Peyer's patch (tissue), 4 donors: ENCODE measurements at regions not wholly inside any gene's neighbourhood (a gene's known extent, or its start where the extent isn't known, plus 50 kb on each side); places are given as distances from the start of the nearest gene placed in this dataset.

ENCODE experiments used
- DNase-seq, 3 donors: peaks; one replicate each; pipeline ENCODE4 v3.0.0-alpha.2; 2017 to 2019
- H3K27ac ChIP-seq, 4 donors: fragments of 200-600 bp; sonication (generic); one replicate each; pipeline ENCODE4 v1.5.1; 2016 to 2019
- H3K27me3 ChIP-seq, 2 donors: fragments of 200-600 bp; sonication (generic); one replicate each; pipeline ENCODE4 v1.5.1; 2019
- H3K36me3 ChIP-seq, 3 donors: fragments of 200-600 bp; sonication (generic); one replicate each; pipeline ENCODE4 v1.5.1; 2016 to 2019
- H3K4me1 ChIP-seq, 4 donors: fragments of 200-600 bp; sonication (generic); one replicate each; pipeline ENCODE4 v1.5.1; 2016 to 2019
- H3K4me3 ChIP-seq, 4 donors: fragments of 200-600 bp; sonication (generic); 1 replicate in 3 of 4; 2 replicates in 1 of 4; pipeline ENCODE4 v1.5.1; 2016 to 2019; ENCODE audit warnings: mild to moderate bottlenecking in 1 of 4
- H3K9me3 ChIP-seq, 4 donors: fragments of 200-600 bp; sonication (generic); one replicate each; pipeline ENCODE4 v1.5.1; 2016 to 2019; ENCODE audit warnings: mild to moderate bottlenecking in 1 of 4
- CTCF ChIP-seq, 6 experiments: fragments of 450-650 bp in 4 of 6; fragments of 200-600 bp in 2 of 6; sonication (generic) in 1 of 6; IDR thresholded peaks; one replicate each; pipeline ENCODE4 v1.5.1; 2017 to 2019; ENCODE audit warnings: antibody characterized with exemption in 6 of 6, mild to moderate bottlenecking in 3 of 6, moderate library complexity in 1 of 6
- POLR2A ChIP-seq, 2 donors: fragments of 450-650 bp; IDR thresholded peaks; one replicate each; pipeline ENCODE4 v1.5.1; 2017; ENCODE audit warnings: antibody characterized with exemption in 2 of 2, mild to moderate bottlenecking in 2 of 2, moderate library complexity in 2 of 2

GRCh38 chr16:35142147-35142808 is 1682.9 kb downstream of the TP53TG3F start:
- DNase-seq, result no peak
- H3K4me1 ChIP-seq, result no peaks in the 10 kb centered on the region
- TF ChIP-seq POLR2A (IDR thresholded peaks at IDR 0.05) (no peak), CTCF (IDR thresholded peaks at IDR 0.05) (no peak)
- H3K9me3 ChIP-seq, result peaks cover 0 to 14% (median 6%) of the 10 kb centered on the region in 4 donors
- H3K27ac ChIP-seq, result no peak overlapping the region
- no peaks in the 10 kb centered on the region for H3K36me3 ChIP-seq
- H3K4me3 ChIP-seq, result no peak overlapping the region
- no peaks in the 10 kb centered on the region for H3K27me3 ChIP-seq

- Histone ChIP-seq H3K27me3 (no peaks in the 10 kb centered on the region), H3K4me3 (no peak overlapping the region), H3K9me3 (peaks cover 0 to 14% (median 7%) of the 10 kb centered on the region in 4 donors), H3K27ac (no peak overlapping the region), H3K36me3 (no peaks in the 10 kb centered on the region), H3K4me1 (no peaks in the 10 kb centered on the region)
- no peak for DNase-seq
- TF ChIP-seq POLR2A (IDR thresholded peaks at IDR 0.05), result no peak
- TF ChIP-seq CTCF (IDR thresholded peaks at IDR 0.05), result no peak
Observed at GRCh38 chr16:35142809-35143192, 1683.4 kb downstream of the TP53TG3F start.

GRCh38 chr16:35144212-35144932 is 1685.0 kb downstream of the TP53TG3F start:
- H3K27me3 ChIP-seq, result no peaks in the 10 kb centered on the region
- no peaks in the 10 kb centered on the region for H3K36me3 ChIP-seq
- no peak for TF ChIP-seq CTCF (IDR thresholded peaks at IDR 0.05)
- TF ChIP-seq POLR2A (IDR thresholded peaks at IDR 0.05), result no peak
- DNase-seq, result no peak
- no peak overlapping the region for H3K4me3 ChIP-seq
- peaks cover 0 to 18% (median 7%) of the 10 kb centered on the region in 4 donors for H3K9me3 ChIP-seq
- H3K27ac ChIP-seq, result no peak overlapping the region
- H3K4me1 ChIP-seq, result no peaks in the 10 kb centered on the region

GRCh38 chr16:35146031-35146710 is 1686.8 kb downstream of the TP53TG3F start:
- no peaks in the 10 kb centered on the region for H3K36me3 ChIP-seq
- H3K27me3 ChIP-seq, result no peaks in the 10 kb centered on the region
- DNase-seq, result no peak
- H3K9me3 ChIP-seq, result peaks cover 0 to 18% (median 2%) of the 10 kb centered on the region in 4 donors
- no peak overlapping the region for H3K27ac ChIP-seq
- TF ChIP-seq CTCF (IDR thresholded peaks at IDR 0.05) (no peak), POLR2A (IDR thresholded peaks at IDR 0.05) (no peak)
- no peak overlapping the region for H3K4me3 ChIP-seq
- H3K4me1 ChIP-seq, result no peaks in the 10 kb centered on the region

- H3K36me3 ChIP-seq, result no peaks in the 10 kb centered on the region
- no peak overlapping the region for H3K27ac ChIP-seq
- H3K4me3 ChIP-seq, result no peak overlapping the region
- H3K4me1 ChIP-seq, result no peaks in the 10 kb centered on the region
- no peaks in the 10 kb centered on the region for H3K27me3 ChIP-seq
- no peak for DNase-seq
- no peak for TF ChIP-seq POLR2A (IDR thresholded peaks at IDR 0.05)
- TF ChIP-seq CTCF (IDR thresholded peaks at IDR 0.05), result no peak
- H3K9me3 ChIP-seq, result peaks cover 0 to 18% (median 2%) of the 10 kb centered on the region in 4 donors
Observed at GRCh38 chr16:35146723-35147458, 1687.5 kb downstream of the TP53TG3F start.
